HCT116 (cell line): ENCODE measurements at regions not wholly inside any gene's neighbourhood (a gene's known extent, or its start where the extent isn't known, plus 50 kb on each side); places are given as distances from the start of the nearest gene placed in this dataset.

Source experiments
- ATAC-seq: fragments of 200-7000 bp; cut with Tn5 transposase; 2 replicates; pipeline ENCODE4 v1.9.1; 2020; ENCODE audit warnings: mild to moderate bottlenecking, moderate library complexity
- BruUV-seq: library from RNA; stranded (reverse); fragments of 400-500 nt; replicated peaks from 2 replicates; lab custom pipeline; 2021; lab: Mats Ljungman, UMichigan
- CTCF ChIA-PET: fragments of 300-600 bp; sonication (Branson Sonifier 250); formaldehyde crosslinking; loops from one replicate; lab custom pipeline; 2021; ENCODE audit warnings: antibody characterized with exemption; lab: Charles Lee
- POLR2A ChIA-PET: fragments of 300-600, 350-600 bp; sonication (Branson Sonifier 250); formaldehyde crosslinking; loops from one replicate; lab custom pipeline; 2021; ENCODE audit warnings: antibody characterized with exemption; lab: Charles Lee
- RAD21 ChIA-PET, 2 experiments: fragments of 300-600 bp; sonication (Branson Sonifier 250); formaldehyde crosslinking; loops; one replicate each; lab custom pipeline; 2023; ENCODE audit warnings: low total read pairs in 2 of 2; ENCODE audit not compliant: uncharacterized antibody in 2 of 2, unreplicated experiment in 2 of 2, low non-redundant PET in 1 of 2; lab: Charles Lee
- DNase-seq: peaks from one replicate; pipeline ENCODE4 v3.0.0-alpha.2; 2010; ENCODE audit warnings: low read depth, low spot score
- H2AFZ ChIP-seq: fragments of 200-600 bp; shearing (Covaris generic), sonication (generic); 2 replicates; pipeline ENCODE4 v1.6.1; 2017; ENCODE audit warnings: low read depth, mixed run types, mixed read lengths, antibody characterized with exemption, low read length; ENCODE audit not compliant: poor library complexity, severe bottlenecking
- H3K27ac ChIP-seq: 2 replicates; pipeline ENCODE4 v1.5.1; 2012; ENCODE audit warnings: low read depth, low read length
- H3K27me3 ChIP-seq: fragments of 200-600 bp; sonication (generic); 2 replicates; pipeline ENCODE4 v1.6.1; 2016; ENCODE audit warnings: mixed run types, low read length, mixed read lengths; ENCODE audit not compliant: insufficient read depth
- H3K36me3 ChIP-seq, 2 experiments: fragments of 200-500 bp in 1 of 2; fragments of 200-600 bp in 1 of 2; sonication (Bioruptor generic) in 1 of 2; sonication (generic) in 1 of 2; 2 replicates each; pipeline versions ENCODE4 v1.5.1 to v1.6.1; 2014 to 2016; ENCODE audit warnings: low read length in 2 of 2, inconsistent platforms in 1 of 2, mixed read lengths in 1 of 2, mixed run types in 1 of 2; ENCODE audit not compliant: insufficient read depth in 2 of 2, control insufficient read depth in 1 of 2
- H3K4me1 ChIP-seq, 2 experiments: fragments of 200-600 bp in 1 of 2; sonication (generic) in 1 of 2; 2 replicates each; pipeline versions ENCODE4 v1.5.1 to v1.6.1; 2012 to 2017; ENCODE audit warnings: low read length in 2 of 2, inconsistent platforms in 1 of 2, mild to moderate bottlenecking in 1 of 2, mixed read lengths in 1 of 2, mixed run types in 1 of 2, moderate library complexity in 1 of 2; ENCODE audit not compliant: insufficient read depth in 2 of 2, control insufficient read depth in 1 of 2
- H3K4me2 ChIP-seq: fragments of 200-600 bp; sonication (generic); 2 replicates; pipeline ENCODE4 v1.6.1; 2017; ENCODE audit warnings: mixed run types, low read length, mixed read lengths
- H3K4me3 ChIP-seq, 2 experiments: fragments of 200-600 bp in 1 of 2; sonication (generic) in 1 of 2; replicated peaks in 1 of 2; 2 replicates each; pipeline ENCODE4 v1.5.1; 2011 to 2016; ENCODE audit warnings: low read length in 2 of 2, control low read depth in 1 of 2, low read depth in 1 of 2, mild to moderate bottlenecking in 1 of 2, mixed read lengths in 1 of 2, mixed run types in 1 of 2
- H3K79me2 ChIP-seq: fragments of 200-600 bp; sonication (generic); 2 replicates; pipeline ENCODE4 v1.6.1; 2017; ENCODE audit warnings: mild to moderate bottlenecking, mixed run types, low read length, moderate library complexity, mixed read lengths; ENCODE audit not compliant: insufficient read depth
- H3K9ac ChIP-seq: fragments of 200-600 bp; sonication (generic); 2 replicates; pipeline ENCODE4 v1.6.1; 2016; ENCODE audit warnings: low read length, mixed read lengths
- H3K9me2 ChIP-seq: fragments of 200-600 bp; sonication (generic), shearing (Covaris generic); 2 replicates; pipeline ENCODE4 v1.6.1; 2017; ENCODE audit warnings: mixed run types, mild to moderate bottlenecking, moderate library complexity; ENCODE audit not compliant: insufficient read depth
- H3K9me3 ChIP-seq, 2 experiments: fragments of 200-500 bp in 1 of 2; fragments of 200-600 bp in 1 of 2; sonication (Bioruptor generic) in 1 of 2; sonication (generic) in 1 of 2; 2 replicates each; pipeline ENCODE4 v1.6.1; 2014 to 2017; ENCODE audit warnings: low read length in 2 of 2, mixed read lengths in 2 of 2, inconsistent platforms in 1 of 2, low read depth in 1 of 2, mild to moderate bottlenecking in 1 of 2, mixed run types in 1 of 2, moderate library complexity in 1 of 2; ENCODE audit not compliant: control insufficient read depth in 1 of 2, insufficient read depth in 1 of 2
- H4K20me1 ChIP-seq: fragments of 200-600 bp; sonication (generic), shearing (Covaris generic); 2 replicates; pipeline ENCODE4 v1.6.1; 2017; ENCODE audit warnings: mixed run types, mild to moderate bottlenecking, moderate library complexity; ENCODE audit not compliant: insufficient read depth
- CBX3 ChIP-seq: IDR thresholded peaks from 2 replicates; pipeline ENCODE4 v1.6.1; 2012; ENCODE audit warnings: low read depth
- CEBPB ChIP-seq: IDR thresholded peaks from 2 replicates; pipeline ENCODE4 v1.6.1; 2012; ENCODE audit warnings: low read depth
- EGR1 ChIP-seq: IDR thresholded peaks from 2 replicates; pipeline ENCODE4 v1.6.1; 2012; ENCODE audit warnings: low read depth
- EZH2 ChIP-seq: fragments of 200-600 bp; sonication (generic); IDR thresholded peaks from 2 replicates; pipeline ENCODE4 v1.6.1; 2017; ENCODE audit warnings: antibody characterized with exemption, mixed run types
- EZH2phosphoT487 ChIP-seq: fragments of 200-600 bp; IDR thresholded peaks from 2 replicates; pipeline ENCODE4 v1.6.1; 2018; ENCODE audit warnings: antibody characterized with exemption, borderline replicate concordance
- FOSL1 ChIP-seq: IDR thresholded peaks from 2 replicates; pipeline ENCODE4 v1.6.1; 2012; ENCODE audit warnings: low read depth
- JUND ChIP-seq: IDR thresholded peaks from 2 replicates; pipeline ENCODE4 v1.6.1; 2012
- POLR2A ChIP-seq: IDR thresholded peaks from 2 replicates; pipeline ENCODE4 v1.7.0; 2011; ENCODE audit warnings: borderline replicate concordance; ENCODE audit not compliant: insufficient read depth, insufficient read length; ENCODE audit errors: extremely low read depth
- POLR2AphosphoS5 ChIP-seq: IDR thresholded peaks from 2 replicates; pipeline ENCODE4 v1.6.1; 2011; ENCODE audit warnings: mild to moderate bottlenecking, low read depth, low read length, moderate library complexity
- RAD21 ChIP-seq: IDR thresholded peaks from 2 replicates; pipeline ENCODE4 v1.6.1; 2012; ENCODE audit warnings: low read depth, mild to moderate bottlenecking
- SIN3A ChIP-seq: IDR thresholded peaks from 2 replicates; pipeline ENCODE4 v1.6.1; 2012; ENCODE audit warnings: low read depth
- SRF ChIP-seq: IDR thresholded peaks from 2 replicates; pipeline ENCODE4 v1.6.1; 2012; ENCODE audit warnings: low read depth
- TCF7L2 ChIP-seq: IDR thresholded peaks from 2 replicates; pipeline ENCODE4 v1.7.0; 2011; ENCODE audit warnings: borderline replicate concordance, inconsistent platforms; ENCODE audit not compliant: insufficient read depth, insufficient read length; ENCODE audit errors: extremely low read depth
- YY1 ChIP-seq: IDR thresholded peaks from 2 replicates; pipeline ENCODE4 v1.6.1; 2011; ENCODE audit warnings: low read length, low read depth, moderate library complexity, mild to moderate bottlenecking; ENCODE audit not compliant: insufficient replicate concordance; ENCODE audit errors: extremely low read depth
- ZFX ChIP-seq: fragments of 450-650 bp; IDR thresholded peaks from 2 replicates; pipeline ENCODE4 v1.6.1; 2017
- ZNF274 ChIP-seq: fragments of 200-500 bp; sonication (Bioruptor generic); IDR thresholded peaks from 2 replicates; pipeline ENCODE4 v1.6.1; 2014; ENCODE audit warnings: mild to moderate bottlenecking, low read depth, low read length, inconsistent platforms
- intact Hi-C: fragments of 100-400 bp; cut with micrococcal nuclease; formaldehyde crosslinking; loops from 2 replicates; pipeline ENCODE4 v1.10.0; 2022
- TF ChIP-seq, protein P1 (sequence below): IDR thresholded peaks from 2 replicates; pipeline ENCODE4 v1.6.1; 2012; ENCODE audit warnings: low read depth
- TF ChIP-seq, protein P2 (sequence below), 3 experiments: fragments of 200-600 bp in 1 of 3; sonication (generic) in 1 of 3; IDR thresholded peaks in 2 of 3; conservative IDR thresholded peaks in 1 of 3; 2 replicates each; pipeline ENCODE4 v1.5.1; 2012 to 2017; ENCODE audit warnings: low read depth in 2 of 3, low read length in 2 of 3, antibody characterized with exemption in 1 of 3, borderline replicate concordance in 1 of 3, control low read depth in 1 of 3, mild to moderate bottlenecking in 1 of 3, mixed read lengths in 1 of 3, mixed run types in 1 of 3, moderate library complexity in 1 of 3; ENCODE audit not compliant: insufficient read depth in 1 of 3
- TF ChIP-seq, protein P3 (sequence below): IDR thresholded peaks from 2 replicates; pipeline ENCODE4 v1.6.1; 2012
- TF ChIP-seq, protein P4 (sequence below): IDR thresholded peaks from 2 replicates; pipeline ENCODE4 v1.6.1; 2012

DNA sequence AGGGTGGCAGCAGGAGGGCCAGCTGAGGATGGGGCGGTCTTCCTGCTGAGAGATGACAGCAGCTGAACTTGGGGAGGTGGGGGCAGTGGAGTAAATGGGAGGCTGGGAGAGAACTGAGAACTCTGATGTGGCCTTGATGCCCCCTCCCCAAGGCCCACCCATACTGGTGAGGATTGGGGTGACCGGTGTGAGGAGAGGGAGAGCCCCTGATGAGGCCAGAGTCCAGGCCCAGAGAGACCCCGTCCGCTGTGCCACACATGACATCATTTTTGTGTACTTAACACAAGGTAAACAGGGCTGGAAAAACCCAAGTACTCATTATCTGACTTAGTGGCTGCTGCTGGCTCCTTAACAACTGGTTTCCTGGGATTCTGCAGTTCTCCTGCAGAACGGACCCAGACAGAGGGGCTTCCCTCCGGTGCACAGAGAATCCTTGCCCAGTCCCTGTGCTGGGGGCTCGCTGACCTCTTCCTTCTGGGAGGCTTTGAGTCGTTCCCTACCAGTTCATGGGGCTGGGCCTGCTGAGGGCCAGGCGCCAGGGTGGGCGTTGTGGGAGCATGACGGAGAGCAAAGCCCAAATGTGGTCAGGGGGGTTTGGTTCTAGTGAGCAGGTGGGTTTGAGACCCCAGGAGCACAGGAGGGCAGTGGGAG, 207.6 kb downstream of the RAB11FIP4 start:
- H3K4me1 ChIP-seq = peaks cover 11 to 47% of the 10 kb centered on the region in 2 experiments
- intact Hi-C loops = no loop called here
- DNase-seq = no peak
- H3K4me3 ChIP-seq = no peak overlapping the region
- no peaks in the 10 kb centered on the region for H3K36me3 ChIP-seq
- no peak overlapping the region for H3K9ac ChIP-seq
- no peaks in the 10 kb centered on the region for H3K9me2 ChIP-seq
- no peaks in the 10 kb centered on the region for H3K27me3 ChIP-seq
- no peaks in the 10 kb centered on the region for H3K9me3 ChIP-seq
- CTCF ChIA-PET = no interaction called here
- no peak overlapping the region for H3K27ac ChIP-seq
- no peaks in the 10 kb centered on the region for H3K79me2 ChIP-seq
- H2AFZ ChIP-seq = no peak overlapping the region
- no TSS peak for BruUV-seq
- no peak for ATAC-seq
- no peak overlapping the region for H3K4me2 ChIP-seq
- POLR2A ChIA-PET = no interaction called here
- no peaks in the 10 kb centered on the region for H4K20me1 ChIP-seq
- RAD21 ChIA-PET = no interaction called here
- no peak for TF ChIP-seq JUND
- TF ChIP-seq FOSL1 = no peak
- TF ChIP-seq, protein P1, sequence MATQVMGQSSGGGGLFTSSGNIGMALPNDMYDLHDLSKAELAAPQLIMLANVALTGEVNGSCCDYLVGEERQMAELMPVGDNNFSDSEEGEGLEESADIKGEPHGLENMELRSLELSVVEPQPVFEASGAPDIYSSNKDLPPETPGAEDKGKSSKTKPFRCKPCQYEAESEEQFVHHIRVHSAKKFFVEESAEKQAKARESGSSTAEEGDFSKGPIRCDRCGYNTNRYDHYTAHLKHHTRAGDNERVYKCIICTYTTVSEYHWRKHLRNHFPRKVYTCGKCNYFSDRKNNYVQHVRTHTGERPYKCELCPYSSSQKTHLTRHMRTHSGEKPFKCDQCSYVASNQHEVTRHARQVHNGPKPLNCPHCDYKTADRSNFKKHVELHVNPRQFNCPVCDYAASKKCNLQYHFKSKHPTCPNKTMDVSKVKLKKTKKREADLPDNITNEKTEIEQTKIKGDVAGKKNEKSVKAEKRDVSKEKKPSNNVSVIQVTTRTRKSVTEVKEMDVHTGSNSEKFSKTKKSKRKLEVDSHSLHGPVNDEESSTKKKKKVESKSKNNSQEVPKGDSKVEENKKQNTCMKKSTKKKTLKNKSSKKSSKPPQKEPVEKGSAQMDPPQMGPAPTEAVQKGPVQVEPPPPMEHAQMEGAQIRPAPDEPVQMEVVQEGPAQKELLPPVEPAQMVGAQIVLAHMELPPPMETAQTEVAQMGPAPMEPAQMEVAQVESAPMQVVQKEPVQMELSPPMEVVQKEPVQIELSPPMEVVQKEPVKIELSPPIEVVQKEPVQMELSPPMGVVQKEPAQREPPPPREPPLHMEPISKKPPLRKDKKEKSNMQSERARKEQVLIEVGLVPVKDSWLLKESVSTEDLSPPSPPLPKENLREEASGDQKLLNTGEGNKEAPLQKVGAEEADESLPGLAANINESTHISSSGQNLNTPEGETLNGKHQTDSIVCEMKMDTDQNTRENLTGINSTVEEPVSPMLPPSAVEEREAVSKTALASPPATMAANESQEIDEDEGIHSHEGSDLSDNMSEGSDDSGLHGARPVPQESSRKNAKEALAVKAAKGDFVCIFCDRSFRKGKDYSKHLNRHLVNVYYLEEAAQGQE = no peak
- no peak for TF ChIP-seq ZFX
- TF ChIP-seq CBX3 = no peak
- TF ChIP-seq SIN3A = no peak
- no peak for TF ChIP-seq CEBPB
- no peak for TF ChIP-seq EZH2phosphoT487
- TF ChIP-seq, protein P2, sequence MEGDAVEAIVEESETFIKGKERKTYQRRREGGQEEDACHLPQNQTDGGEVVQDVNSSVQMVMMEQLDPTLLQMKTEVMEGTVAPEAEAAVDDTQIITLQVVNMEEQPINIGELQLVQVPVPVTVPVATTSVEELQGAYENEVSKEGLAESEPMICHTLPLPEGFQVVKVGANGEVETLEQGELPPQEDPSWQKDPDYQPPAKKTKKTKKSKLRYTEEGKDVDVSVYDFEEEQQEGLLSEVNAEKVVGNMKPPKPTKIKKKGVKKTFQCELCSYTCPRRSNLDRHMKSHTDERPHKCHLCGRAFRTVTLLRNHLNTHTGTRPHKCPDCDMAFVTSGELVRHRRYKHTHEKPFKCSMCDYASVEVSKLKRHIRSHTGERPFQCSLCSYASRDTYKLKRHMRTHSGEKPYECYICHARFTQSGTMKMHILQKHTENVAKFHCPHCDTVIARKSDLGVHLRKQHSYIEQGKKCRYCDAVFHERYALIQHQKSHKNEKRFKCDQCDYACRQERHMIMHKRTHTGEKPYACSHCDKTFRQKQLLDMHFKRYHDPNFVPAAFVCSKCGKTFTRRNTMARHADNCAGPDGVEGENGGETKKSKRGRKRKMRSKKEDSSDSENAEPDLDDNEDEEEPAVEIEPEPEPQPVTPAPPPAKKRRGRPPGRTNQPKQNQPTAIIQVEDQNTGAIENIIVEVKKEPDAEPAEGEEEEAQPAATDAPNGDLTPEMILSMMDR (IDR thresholded peaks at IDR 0.05 in 2 of 3, conservative IDR thresholded peaks at IDR 0.05 in 1 of 3; ENCODE audit: borderline replicate concordance in 1 of 3, insufficient read depth in 1 of 3, low read depth in 2 of 3, low read length in 2 of 3) = no peak
- TF ChIP-seq EGR1 = no peak
- TF ChIP-seq ZNF274 = no peak
- no peak for TF ChIP-seq POLR2A
- TF ChIP-seq POLR2AphosphoS5 = no peak
- no peak for TF ChIP-seq TCF7L2
- TF ChIP-seq EZH2 = no peak
- no peak for TF ChIP-seq RAD21
- TF ChIP-seq SRF = no peak
- TF ChIP-seq, protein P3, sequence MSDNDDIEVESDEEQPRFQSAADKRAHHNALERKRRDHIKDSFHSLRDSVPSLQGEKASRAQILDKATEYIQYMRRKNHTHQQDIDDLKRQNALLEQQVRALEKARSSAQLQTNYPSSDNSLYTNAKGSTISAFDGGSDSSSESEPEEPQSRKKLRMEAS = no peak
- no peak for TF ChIP-seq YY1
- TF ChIP-seq, protein P4, sequence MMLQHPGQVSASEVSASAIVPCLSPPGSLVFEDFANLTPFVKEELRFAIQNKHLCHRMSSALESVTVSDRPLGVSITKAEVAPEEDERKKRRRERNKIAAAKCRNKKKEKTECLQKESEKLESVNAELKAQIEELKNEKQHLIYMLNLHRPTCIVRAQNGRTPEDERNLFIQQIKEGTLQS = no peak
